ENCODE measurements at regions not wholly inside any gene's neighbourhood (a gene's known extent, or its start where the extent isn't known, plus 50 kb on each side); places are given as distances from the start of the nearest gene placed in this dataset.

- no peak overlapping the region for H3K4me3 ChIP-seq (ENCODE audit: low read depth, low read length)
- no peak for TF ChIP-seq CTCF (IDR thresholded peaks at IDR 0.05; ENCODE audit: borderline replicate concordance, insufficient read depth, low read depth, low read length)
These were observed 346.7 kb downstream of the USP25 start for GRCh38 chr21:16076465-16076864.

GRCh38 chr21:16078382-16078781, 348.6 kb downstream of the USP25 start:
- no peak overlapping the region for H3K4me3 ChIP-seq (ENCODE audit: low read depth, low read length)
- TF ChIP-seq CTCF (IDR thresholded peaks at IDR 0.05; ENCODE audit: borderline replicate concordance, insufficient read depth, low read depth, low read length) = no peak

- TF ChIP-seq CTCF (IDR thresholded peaks at IDR 0.05; ENCODE audit: borderline replicate concordance, insufficient read depth, low read depth, low read length) = no peak
- no peak overlapping the region for H3K4me3 ChIP-seq (ENCODE audit: low read depth, low read length)
These were observed 350.0 kb downstream of the USP25 start for GRCh38 chr21:16079830-16080229.

GRCh38 chr21:16081304-16081703, 351.5 kb downstream of the USP25 start:
- no peak for TF ChIP-seq CTCF (IDR thresholded peaks at IDR 0.05; ENCODE audit: borderline replicate concordance, insufficient read depth, low read depth, low read length)
- no peak overlapping the region for H3K4me3 ChIP-seq (ENCODE audit: low read depth, low read length)

DNA sequence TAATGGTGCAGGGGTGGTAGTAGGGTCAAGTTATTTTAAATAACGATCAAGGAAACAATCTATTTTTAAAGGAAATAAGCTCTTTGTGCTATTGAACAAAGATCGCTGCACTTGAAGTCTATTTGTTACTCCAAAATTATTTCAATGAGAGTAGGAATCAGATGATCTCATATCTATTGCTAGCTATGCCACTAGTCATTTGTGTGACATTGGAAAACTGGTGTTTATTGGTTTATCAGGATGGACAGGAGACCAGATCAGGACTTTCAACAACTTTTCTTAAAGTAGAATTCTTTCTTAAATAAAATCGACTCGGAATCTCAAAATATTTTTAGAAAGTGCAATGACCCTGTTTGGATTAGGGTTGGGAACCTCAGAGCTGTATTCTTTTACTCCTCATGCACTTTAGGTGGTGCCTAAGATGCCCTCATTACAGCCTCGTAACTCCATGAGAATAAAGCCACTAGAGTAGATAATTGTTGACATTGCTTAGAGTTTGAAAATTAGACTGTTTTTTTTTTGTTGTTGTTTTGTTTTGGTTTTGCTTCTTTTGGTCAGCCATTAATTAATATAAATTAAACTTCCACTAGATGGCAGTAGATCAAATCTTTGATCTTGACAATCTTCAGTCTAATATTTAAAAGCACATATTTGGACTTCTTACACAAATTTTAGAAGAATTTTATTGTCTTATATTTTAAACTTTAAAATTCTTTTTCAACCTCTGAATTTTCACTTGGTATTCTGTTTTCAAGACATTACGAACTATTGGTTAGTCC, 352.4 kb downstream of the USP25 start:
- no peak overlapping the region for H3K4me3 ChIP-seq (ENCODE audit: low read depth, low read length)
- no peak for TF ChIP-seq CTCF (IDR thresholded peaks at IDR 0.05; ENCODE audit: borderline replicate concordance, insufficient read depth, low read depth, low read length)

- no peak overlapping the region for H3K4me3 ChIP-seq (ENCODE audit: low read depth, low read length)
- TF ChIP-seq CTCF (IDR thresholded peaks at IDR 0.05; ENCODE audit: borderline replicate concordance, insufficient read depth, low read depth, low read length) = no peak
These were observed 355.1 kb downstream of the USP25 start for GRCh38 chr21:16084776-16085364.

GRCh38 chr21:16085421-16085820, 355.6 kb downstream of the USP25 start:
- TF ChIP-seq CTCF (IDR thresholded peaks at IDR 0.05; ENCODE audit: borderline replicate concordance, insufficient read depth, low read depth, low read length) = no peak

More at GRCh38 chr21:16085421-16085820, 355.6 kb downstream of the USP25 start:
- H3K4me3 ChIP-seq (ENCODE audit: low read depth, low read length) = no peak overlapping the region
